GM10266 (cell line): ENCODE measurements at regions not wholly inside any gene's neighbourhood (a gene's known extent, or its start where the extent isn't known, plus 50 kb on each side); places are given as distances from the start of the nearest gene placed in this dataset.

Source experiments
- DNase-seq: peaks from one replicate; pipeline ENCODE4 v3.0.0; 2012; ENCODE audit errors: extremely low spot score
- TF ChIP-seq, protein P1 (sequence below): IDR thresholded peaks from 2 replicates; pipeline ENCODE4 v1.5.1; 2012; ENCODE audit warnings: mild to moderate bottlenecking, low read depth; ENCODE audit not compliant: control insufficient read depth, insufficient read depth; ENCODE audit errors: missing control alignments

DNA sequence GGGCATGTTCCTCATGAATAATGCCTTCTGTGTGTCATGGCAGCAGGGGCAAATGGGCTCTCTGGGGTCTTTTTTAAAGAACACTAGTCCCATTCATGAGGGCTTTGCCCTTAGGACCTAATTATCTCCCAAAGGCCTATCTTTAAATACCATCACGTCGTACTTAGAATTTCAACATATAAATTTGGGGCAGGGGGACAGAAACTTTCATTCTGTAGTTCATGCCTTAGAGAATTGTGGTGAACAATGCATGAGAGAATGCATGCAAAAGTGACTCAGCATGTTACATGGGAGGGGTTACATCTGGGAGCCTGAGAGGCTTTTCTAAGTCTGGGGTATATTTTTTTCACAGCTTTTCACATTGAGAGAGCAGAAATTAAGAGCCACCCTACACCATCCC is 208.5 kb upstream of the ROPN1 start:
- TF ChIP-seq, protein P1, sequence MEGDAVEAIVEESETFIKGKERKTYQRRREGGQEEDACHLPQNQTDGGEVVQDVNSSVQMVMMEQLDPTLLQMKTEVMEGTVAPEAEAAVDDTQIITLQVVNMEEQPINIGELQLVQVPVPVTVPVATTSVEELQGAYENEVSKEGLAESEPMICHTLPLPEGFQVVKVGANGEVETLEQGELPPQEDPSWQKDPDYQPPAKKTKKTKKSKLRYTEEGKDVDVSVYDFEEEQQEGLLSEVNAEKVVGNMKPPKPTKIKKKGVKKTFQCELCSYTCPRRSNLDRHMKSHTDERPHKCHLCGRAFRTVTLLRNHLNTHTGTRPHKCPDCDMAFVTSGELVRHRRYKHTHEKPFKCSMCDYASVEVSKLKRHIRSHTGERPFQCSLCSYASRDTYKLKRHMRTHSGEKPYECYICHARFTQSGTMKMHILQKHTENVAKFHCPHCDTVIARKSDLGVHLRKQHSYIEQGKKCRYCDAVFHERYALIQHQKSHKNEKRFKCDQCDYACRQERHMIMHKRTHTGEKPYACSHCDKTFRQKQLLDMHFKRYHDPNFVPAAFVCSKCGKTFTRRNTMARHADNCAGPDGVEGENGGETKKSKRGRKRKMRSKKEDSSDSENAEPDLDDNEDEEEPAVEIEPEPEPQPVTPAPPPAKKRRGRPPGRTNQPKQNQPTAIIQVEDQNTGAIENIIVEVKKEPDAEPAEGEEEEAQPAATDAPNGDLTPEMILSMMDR = no peak
- no peak for DNase-seq

DNA sequence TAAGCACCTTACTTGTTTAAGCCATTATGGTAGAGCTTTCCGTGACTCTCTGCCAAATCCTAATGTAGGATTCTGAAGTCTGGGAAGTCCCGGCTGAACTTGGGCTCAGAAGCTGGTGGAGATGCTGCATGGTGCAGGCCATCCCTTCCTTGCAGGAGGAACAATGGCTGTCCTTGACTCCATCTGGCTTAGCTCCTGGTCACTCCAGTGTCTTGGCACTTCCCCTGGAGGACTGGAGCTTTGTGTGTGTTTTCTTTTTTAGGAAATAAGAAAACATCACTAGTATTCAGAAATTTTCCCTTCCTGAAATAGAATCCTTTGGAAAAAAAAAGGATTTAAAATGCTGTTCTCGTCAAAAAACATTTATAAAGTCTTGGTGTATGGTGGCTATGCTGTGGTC is 209.3 kb upstream of the ROPN1 start:
- no peak for DNase-seq
- TF ChIP-seq, protein P1 = no peak

DNA sequence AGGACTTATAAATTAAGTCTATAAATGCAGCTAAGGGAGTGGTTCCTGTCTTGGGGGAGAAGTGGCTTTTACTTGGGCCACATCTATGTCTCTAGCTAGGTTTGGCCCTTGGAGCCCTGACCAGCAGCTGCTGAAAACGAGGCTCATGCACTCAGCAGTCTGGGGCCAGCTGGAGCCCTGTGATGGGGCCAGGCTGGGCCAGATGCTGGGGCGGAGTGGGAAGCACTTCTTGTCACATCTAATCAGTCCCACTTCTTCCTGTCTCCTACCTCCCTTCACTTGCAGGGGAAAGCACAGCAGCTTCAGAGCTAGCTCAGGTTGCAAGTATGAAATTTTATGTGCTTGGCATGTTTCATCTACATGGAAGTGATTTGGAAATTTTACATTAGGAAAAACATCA is 209.9 kb upstream of the ROPN1 start:
- TF ChIP-seq, protein P1 = no peak
- no peak for DNase-seq

DNA sequence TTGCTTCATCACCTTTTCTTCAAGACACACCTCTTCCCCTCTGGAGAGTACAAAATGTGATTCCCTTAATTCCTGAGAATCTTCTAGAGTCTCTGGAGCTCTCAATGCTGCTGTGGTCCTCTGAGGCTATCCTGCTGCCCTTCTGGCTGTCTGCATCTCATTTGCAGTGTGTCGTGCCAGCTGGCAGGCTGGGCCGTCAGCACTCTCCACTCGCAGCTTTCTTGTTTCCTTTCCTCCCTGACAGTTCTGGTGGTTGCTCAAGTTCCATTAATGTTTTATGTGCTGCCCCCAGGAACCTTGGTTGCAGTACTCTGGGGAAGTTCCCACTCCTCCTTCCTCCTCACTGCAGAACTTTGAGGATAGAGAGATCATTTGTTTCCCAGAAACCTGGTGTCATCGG is 210.8 kb upstream of the ROPN1 start:
- TF ChIP-seq, protein P1 = no peak
- DNase-seq = no peak

DNA sequence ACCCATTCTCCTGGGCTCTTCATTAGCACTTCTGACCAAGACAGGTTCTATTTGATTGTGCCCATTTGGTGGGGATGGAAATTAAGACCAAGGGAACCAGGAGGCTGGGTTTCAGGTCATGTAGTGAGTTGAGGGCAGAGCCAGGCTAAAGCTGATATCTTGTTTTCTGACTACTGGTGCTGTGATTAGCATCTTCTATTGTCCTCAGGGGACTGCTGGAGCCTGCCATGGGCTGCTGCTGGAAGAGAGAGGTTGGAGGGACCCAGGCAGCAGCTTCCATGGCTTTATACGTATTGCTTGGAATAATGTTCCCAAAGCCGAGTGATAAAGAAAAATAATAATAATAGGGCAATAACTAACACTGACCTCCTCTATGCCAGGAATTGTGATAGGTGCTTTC is 211.4 kb upstream of the ROPN1 start:
- TF ChIP-seq, protein P1 = no peak
- DNase-seq = no peak

DNA sequence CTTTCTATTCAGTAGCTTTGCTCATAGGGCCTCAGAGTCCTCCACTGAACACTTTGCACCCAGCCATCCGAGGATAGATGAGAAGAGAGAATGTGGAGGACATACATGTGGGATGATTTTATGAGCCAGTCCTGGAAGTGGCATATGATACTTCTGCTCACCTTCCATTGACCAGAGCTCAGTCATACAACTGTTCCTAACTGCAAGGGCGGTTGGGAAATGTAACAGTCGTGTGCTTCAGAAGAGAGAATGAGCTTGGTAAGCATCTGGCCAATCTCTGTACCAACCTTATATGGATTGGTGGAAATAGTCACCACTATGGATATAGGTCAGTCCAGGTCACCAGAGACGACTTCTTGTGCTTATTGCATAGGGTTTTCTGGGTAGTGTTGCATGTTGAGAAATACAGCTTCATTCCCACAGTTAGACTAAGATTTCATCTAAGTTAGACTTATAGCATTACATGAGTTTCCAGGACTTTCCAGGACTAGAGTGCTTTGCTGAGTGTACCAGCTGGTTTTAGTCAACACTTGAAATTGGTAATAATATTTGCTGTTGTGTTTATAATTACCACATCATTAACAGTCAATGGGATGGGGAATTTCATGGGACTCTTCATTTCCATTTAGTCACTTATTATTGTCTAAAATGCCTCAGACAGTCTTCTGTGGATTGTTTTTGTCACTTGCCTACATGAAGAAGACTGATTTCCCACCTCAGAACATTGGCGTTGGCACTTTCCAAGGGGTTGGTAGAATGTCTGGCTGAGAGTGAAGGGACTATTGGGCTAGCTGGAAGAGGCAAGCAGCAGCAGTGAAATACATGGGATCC is 214.5 kb upstream of the ROPN1 start:
- no peak for DNase-seq
- TF ChIP-seq, protein P1 = no peak

DNA sequence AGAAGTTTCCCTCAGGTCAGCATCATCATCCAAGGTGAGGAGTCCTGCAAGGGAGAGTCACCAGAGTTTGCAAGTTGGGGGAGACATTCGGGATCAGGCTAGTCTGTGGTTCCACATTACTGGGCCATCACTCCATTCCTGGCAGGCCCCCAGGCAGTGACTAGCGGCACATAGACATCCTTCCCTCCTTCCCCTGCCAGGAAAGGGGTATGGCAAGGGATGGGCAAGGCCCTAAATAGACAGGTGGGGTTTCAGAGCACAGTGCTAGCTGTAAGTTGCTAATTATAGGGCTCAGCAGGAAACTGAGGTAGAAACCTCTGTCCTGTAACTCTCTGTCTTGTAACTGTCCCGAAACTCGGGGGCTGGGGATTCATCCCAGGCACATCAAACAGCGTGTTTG is 215.2 kb upstream of the ROPN1 start:
- TF ChIP-seq, protein P1 = no peak
- DNase-seq = no peak
